Body of pancreas (tissue), 4 donors: ENCODE measurements at regions not wholly inside any gene's neighbourhood (a gene's known extent, or its start where the extent isn't known, plus 50 kb on each side); places are given as distances from the start of the nearest gene placed in this dataset.

Experiments used
- CTCF ChIP-seq, 7 experiments: fragments of 450-650 bp in 4 of 7; fragments of 200-600 bp in 3 of 7; sonication (generic) in 3 of 7; IDR thresholded peaks; one replicate each; pipeline ENCODE4 v1.5.1; 2016 to 2019; ENCODE audit warnings: antibody characterized with exemption in 7 of 7
- POLR2A ChIP-seq, 3 donors: fragments of 450-650 bp; IDR thresholded peaks; one replicate each; pipeline ENCODE4 v1.6.1; 2016; ENCODE audit warnings: antibody characterized with exemption in 3 of 3, mild to moderate bottlenecking in 2 of 3

- TF ChIP-seq CTCF (IDR thresholded peaks at IDR 0.05) (no peak), POLR2A (IDR thresholded peaks at IDR 0.05) (no peak)
Observed at GRCh38 chr18:49656073-49656692, 94.3 kb downstream of the LIPG start.
